Activated CD4-positive, alpha-beta T cell treated with anti-CD3 and anti-CD28 coated beads, Interleukin-10, Interleukin-2, amounts not matched to agents 100 ng/mL and 50 ng/mL, durations not matched to agents 16 hours and 8 hours (primary cell): ENCODE measurements at regions not wholly inside any gene's neighbourhood (a gene's known extent, or its start where the extent isn't known, plus 50 kb on each side); places are given as distances from the start of the nearest gene placed in this dataset.
"Not testable (repeated sequence)": the region's sequence is repeated elsewhere in the genome, so short reads cannot be mapped to it uniquely, and the experiment has no call there.

ENCODE experiments used
- DNase-seq: peaks from one replicate; pipeline ENCODE4 v3.0.0-alpha.2; 2020

GRCh38 chr6:145271577-145271976 is 463.7 kb downstream of the EPM2A start:
- no peak for DNase-seq

- DNase-seq, result no peak
These were observed 463.1 kb downstream of the EPM2A start for GRCh38 chr6:145272246-145272645.

GRCh38 chr6:145273136-145273535 is 462.2 kb downstream of the EPM2A start:
- DNase-seq, result no peak

- DNase-seq, result no peak
These were observed 461.2 kb downstream of the EPM2A start for GRCh38 chr6:145274083-145274482.

GRCh38 chr6:145275019-145275418 is 460.3 kb downstream of the EPM2A start:
- no peak for DNase-seq

GRCh38 chr6:145275787-145276186 is 459.5 kb downstream of the EPM2A start:
- DNase-seq, result no peak

- DNase-seq, result no peak
These were observed 458.6 kb downstream of the EPM2A start for GRCh38 chr6:145276756-145277155.

GRCh38 chr6:145277358-145278086 is 457.8 kb downstream of the EPM2A start:
- DNase-seq, result no peak

- DNase-seq, result no peak
These were observed 457.0 kb downstream of the EPM2A start for GRCh38 chr6:145278163-145278807.

- no peak for DNase-seq
These were observed 455.8 kb downstream of the EPM2A start for GRCh38 chr6:145279551-145279950.

- no peak for DNase-seq
These were observed 455.3 kb downstream of the EPM2A start for GRCh38 chr6:145279993-145280392.

- DNase-seq, result not testable (repeated sequence)
These were observed 452.1 kb downstream of the EPM2A start for GRCh38 chr6:145283209-145283608.

GRCh38 chr6:145283856-145284255 is 451.5 kb downstream of the EPM2A start:
- no peak for DNase-seq

GRCh38 chr6:145286916-145287315 is 448.4 kb downstream of the EPM2A start:
- no peak for DNase-seq

- DNase-seq, result no peak
These were observed 445.7 kb downstream of the EPM2A start for GRCh38 chr6:145289573-145289972.

GRCh38 chr6:145290122-145290521 is 445.2 kb downstream of the EPM2A start:
- DNase-seq, result no peak

GRCh38 chr6:145292066-145292465 is 443.3 kb downstream of the EPM2A start:
- DNase-seq, result no peak

- DNase-seq, result no peak
These were observed 440.4 kb downstream of the EPM2A start for GRCh38 chr6:145294942-145295341.

- DNase-seq, result no peak
These were observed 439.6 kb downstream of the EPM2A start for GRCh38 chr6:145295746-145296145.

- no peak for DNase-seq
These were observed 429.6 kb downstream of the EPM2A start for GRCh38 chr6:145305670-145306069.

GRCh38 chr6:145306489-145306888 is 428.8 kb downstream of the EPM2A start:
- DNase-seq, result no peak

- no peak for DNase-seq
These were observed 425.3 kb downstream of the EPM2A start for GRCh38 chr6:145309842-145310535.

GRCh38 chr6:145312481-145312880 is 422.8 kb downstream of the EPM2A start:
- no peak for DNase-seq
